Naive thymus-derived CD8-positive, alpha-beta T cell (primary cell): ENCODE measurements at regions not wholly inside any gene's neighbourhood (a gene's known extent, or its start where the extent isn't known, plus 50 kb on each side); places are given as distances from the start of the nearest gene placed in this dataset.

Experiments used
- ATAC-seq, 2 donors: fragments of 150-1000 bp; cut with Tn5 transposase in 1 of 2; sonication (Bioruptor Pico), chemical (Tn5 transposase) in 1 of 2; 1 replicate in 1 of 2; 2 replicates in 1 of 2; pipeline ENCODE4 v1.10.0; 2021; ENCODE audit warnings: mild to moderate bottlenecking in 2 of 2, moderate library complexity in 2 of 2
- POLR2A ChIA-PET: fragments of 350-600 bp; sonication (Branson Sonifier 250); formaldehyde crosslinking; loops from one replicate; lab custom pipeline; 2021; ENCODE audit warnings: antibody characterized with exemption; lab: Charles Lee
- DNase-seq, 10 donors: peaks; one replicate each; pipeline versions ENCODE4 v3.0.0 to v3.0.0-alpha.2; 2020 to 2022
- H3K27ac Mint-ChIP-seq, 10 donors: one replicate each; pipeline ENCODE4 v1.8.0; 2020 to 2022; ENCODE audit warnings: mild to moderate bottlenecking in 10 of 10, mixed read lengths in 10 of 10, moderate library complexity in 4 of 10, inconsistent platforms in 1 of 10
- H3K27me3 Mint-ChIP-seq, 5 donors: one replicate each; pipeline ENCODE4 v1.8.0; 2021 to 2022; ENCODE audit warnings: mixed read lengths in 5 of 5
- H3K36me3 Mint-ChIP-seq, 3 donors: one replicate each; pipeline ENCODE4 v1.8.0; 2020 to 2022; ENCODE audit warnings: mixed read lengths in 3 of 3, mild to moderate bottlenecking in 2 of 3, inconsistent platforms in 1 of 3
- H3K4me1 Mint-ChIP-seq, 4 donors: one replicate each; pipeline ENCODE4 v1.8.0; 2021 to 2022; ENCODE audit warnings: mixed read lengths in 4 of 4
- H3K4me3 Mint-ChIP-seq, 10 donors: one replicate each; pipeline ENCODE4 v1.8.0; 2020 to 2022; ENCODE audit warnings: mild to moderate bottlenecking in 10 of 10, mixed read lengths in 10 of 10, moderate library complexity in 6 of 10, inconsistent platforms in 1 of 10
- H3K9me3 Mint-ChIP-seq, 9 donors: one replicate each; pipeline ENCODE4 v1.8.0; 2020 to 2022; ENCODE audit warnings: mixed read lengths in 9 of 9, mild to moderate bottlenecking in 3 of 9, inconsistent platforms in 1 of 9, moderate library complexity in 1 of 9

DNA sequence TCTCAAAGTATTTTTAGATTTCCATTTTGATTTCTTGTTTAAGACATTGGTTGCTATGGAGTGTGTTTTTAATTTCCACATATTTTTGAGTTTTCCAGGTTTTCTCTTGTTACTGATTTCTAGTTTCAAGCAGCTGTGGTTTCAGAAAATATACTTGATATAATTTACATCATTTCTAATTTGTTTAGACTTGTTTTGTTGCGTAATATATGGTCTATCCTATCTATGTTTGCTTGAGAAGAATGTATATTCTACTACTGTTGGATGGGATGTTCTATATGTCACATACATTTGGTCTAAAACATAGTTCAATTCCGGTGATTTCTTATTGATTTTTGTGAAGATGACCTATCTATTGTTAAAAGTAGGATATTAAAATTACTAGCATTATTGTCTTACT lies 170.5 kb upstream of the EMCN start:
- ATAC-seq = no peak
- H3K4me3 Mint-ChIP-seq = no peak overlapping the region

DNA sequence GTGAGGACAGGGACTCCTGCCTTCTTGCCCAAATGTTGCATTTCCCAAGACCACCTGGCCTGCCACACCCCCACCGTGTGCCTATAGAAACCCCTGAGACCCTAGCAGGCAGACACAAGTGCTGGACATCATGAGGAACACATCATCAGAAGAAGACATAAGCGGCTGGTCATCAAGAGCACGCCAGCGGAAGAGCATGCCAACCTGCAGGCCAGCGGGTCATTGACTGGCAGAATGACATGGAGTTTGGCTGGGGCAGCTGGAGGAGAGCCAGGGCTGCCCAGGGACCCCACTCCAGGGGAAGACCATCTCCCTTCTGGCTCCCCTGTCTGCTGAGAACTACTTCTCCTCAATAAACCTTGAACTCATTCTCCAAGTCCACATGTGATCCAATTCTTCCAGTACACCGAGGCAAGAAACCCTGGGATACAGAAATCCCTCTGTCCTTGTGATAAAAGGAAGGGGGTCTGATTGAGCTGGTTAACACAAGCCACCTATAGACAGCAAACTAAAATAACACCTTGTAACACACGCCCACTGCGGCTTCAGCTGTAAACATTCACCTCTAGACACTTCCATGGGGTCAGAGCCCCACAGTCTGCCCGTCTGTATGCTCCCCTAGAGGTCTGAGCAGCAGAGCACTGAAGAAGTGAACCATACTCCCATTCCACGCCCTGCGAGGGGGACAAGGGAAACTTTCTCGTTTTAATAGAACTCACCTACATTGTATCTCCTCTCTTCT lies 164.8 kb upstream of the EMCN start:
- H3K27me3 Mint-ChIP-seq = peaks cover 0 to 16% (median 0%) of the 10 kb centered on the region in 5 donors
- POLR2A ChIA-PET = no interaction called here
- ATAC-seq (no peak), DNase-seq (no peak)
- H3K36me3 Mint-ChIP-seq = no peaks in the 10 kb centered on the region
- H3K4me3 Mint-ChIP-seq = no peak overlapping the region
- peaks cover 0 to 2% (median 0%) of the 10 kb centered on the region in 4 donors for H3K4me1 Mint-ChIP-seq
- H3K27ac Mint-ChIP-seq = peak overlapping the region in 1 of 10 donors; percentile 45
- H3K9me3 Mint-ChIP-seq = peaks cover 0 to 12% (median 2%) of the 10 kb centered on the region in 9 donors

More for the DNA sequence above, 170.5 kb upstream of the EMCN start:
- DNase-seq = no peak
- peaks cover 0 to 12% (median 0%) of the 10 kb centered on the region in 9 donors for H3K9me3 Mint-ChIP-seq
- H3K36me3 Mint-ChIP-seq = no peaks in the 10 kb centered on the region
- H3K27ac Mint-ChIP-seq = no peak overlapping the region
- POLR2A ChIA-PET = no interaction called here
- H3K4me1 Mint-ChIP-seq = no peaks in the 10 kb centered on the region
- H3K27me3 Mint-ChIP-seq = peaks cover 1 to 8% (median 2%) of the 10 kb centered on the region in 5 donors

DNA sequence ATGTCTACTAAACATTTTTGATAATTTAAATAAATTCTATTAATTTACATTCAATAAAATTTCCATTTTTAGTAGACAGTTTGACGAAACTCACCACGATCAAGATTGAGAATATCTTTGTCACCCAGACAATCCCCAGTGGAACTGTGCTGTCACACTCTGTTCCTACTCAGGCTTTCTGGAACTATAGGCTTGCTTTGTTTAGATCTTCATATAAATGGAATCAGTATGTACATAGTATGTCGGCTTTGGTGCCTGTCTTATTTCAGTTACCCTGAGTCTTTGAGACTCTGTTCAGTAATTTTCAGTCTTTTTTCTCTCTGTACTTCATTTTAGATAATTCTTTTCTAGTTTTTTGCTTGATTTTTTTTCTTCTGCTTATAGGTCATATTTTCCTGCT lies 163.5 kb upstream of the EMCN start:
- peaks cover 0 to 16% (median 0%) of the 10 kb centered on the region in 5 donors for H3K27me3 Mint-ChIP-seq
- POLR2A ChIA-PET = no interaction called here
- H3K27ac Mint-ChIP-seq = no peak overlapping the region
- peaks cover 0 to 2% (median 0%) of the 10 kb centered on the region in 4 donors for H3K4me1 Mint-ChIP-seq
- H3K4me3 Mint-ChIP-seq = no peak overlapping the region
- DNase-seq (no peak), ATAC-seq (no peak)
- H3K36me3 Mint-ChIP-seq = no peaks in the 10 kb centered on the region
- H3K9me3 Mint-ChIP-seq = peaks cover 0 to 12% (median 2%) of the 10 kb centered on the region in 9 donors

GRCh38 chr4:100679926-100680325 lies 162.1 kb upstream of the EMCN start:
- peaks cover 0 to 9% (median 0%) of the 10 kb centered on the region in 9 donors for H3K9me3 Mint-ChIP-seq
- H3K27me3 Mint-ChIP-seq = peaks cover 0 to 16% (median 0%) of the 10 kb centered on the region in 5 donors
- H3K36me3 Mint-ChIP-seq = no peaks in the 10 kb centered on the region
- H3K27ac Mint-ChIP-seq = no peak overlapping the region
- ATAC-seq = peak in 1 of 2 donors; percentile 16
- H3K4me3 Mint-ChIP-seq = no peak overlapping the region
- H3K4me1 Mint-ChIP-seq = peaks cover 0 to 2% (median 0%) of the 10 kb centered on the region in 4 donors
- DNase-seq = peak in 1 of 10 donors; percentile 1
- POLR2A ChIA-PET = no interaction called here

- ATAC-seq (no peak), DNase-seq (no peak)
- H3K4me1 Mint-ChIP-seq = peaks cover 0 to 2% (median 0%) of the 10 kb centered on the region in 4 donors
- peaks cover 0 to 3% (median 0%) of the 10 kb centered on the region in 5 donors for H3K27me3 Mint-ChIP-seq
- H3K27ac Mint-ChIP-seq = no peak overlapping the region
- H3K4me3 Mint-ChIP-seq = no peak overlapping the region
- no peaks in the 10 kb centered on the region for H3K36me3 Mint-ChIP-seq
- POLR2A ChIA-PET = no interaction called here
- peaks cover 0 to 4% (median 0%) of the 10 kb centered on the region in 9 donors for H3K9me3 Mint-ChIP-seq
Observed at GRCh38 chr4:100674976-100675375, 157.2 kb upstream of the EMCN start.

GRCh38 chr4:100657187-100657586 lies 139.4 kb upstream of the EMCN start:
- Mint-ChIP-seq H3K4me3 (no peak overlapping the region), H3K27me3 (peaks cover 0 to 4% (median 0%) of the 10 kb centered on the region in 5 donors), H3K27ac (no peak overlapping the region), H3K4me1 (no peaks in the 10 kb centered on the region), H3K36me3 (no peaks in the 10 kb centered on the region), H3K9me3 (peaks cover 0 to under 1% (median 0%) of the 10 kb centered on the region in 9 donors)
- ATAC-seq (no peak), DNase-seq (no peak)
- POLR2A ChIA-PET = no interaction called here

DNA sequence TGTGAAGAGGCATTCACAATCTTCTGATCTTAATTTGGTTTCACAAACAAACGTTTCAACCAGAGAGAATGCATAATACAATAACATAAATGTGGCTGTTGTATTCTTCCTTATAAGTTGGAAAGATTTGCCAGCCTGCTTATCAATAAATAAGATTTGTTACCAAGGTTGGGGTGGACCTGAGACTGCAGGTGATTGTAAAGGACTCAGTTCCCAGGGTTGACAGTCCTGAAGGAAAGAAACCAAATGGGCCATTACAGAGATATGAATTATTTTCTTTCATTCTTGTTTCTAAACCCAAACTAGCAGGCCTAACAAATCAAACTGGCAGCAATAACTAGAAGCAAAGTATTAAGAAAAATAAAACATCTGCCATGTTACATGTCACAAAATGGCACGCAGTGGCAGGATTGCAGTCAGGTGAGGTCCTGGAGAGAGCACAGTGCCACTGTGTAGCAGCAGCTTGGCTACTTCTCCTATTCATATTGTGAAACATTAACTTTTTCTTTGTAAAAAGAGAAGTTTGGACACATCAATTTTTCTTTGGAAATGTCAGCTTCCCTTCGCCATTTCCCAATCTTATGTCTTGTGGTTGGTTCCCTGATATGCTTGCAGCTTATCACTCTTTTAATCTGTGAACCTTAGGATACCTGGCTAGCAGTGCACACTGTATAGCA lies 133.8 kb upstream of the EMCN start:
- no peaks in the 10 kb centered on the region for H3K36me3 Mint-ChIP-seq
- POLR2A ChIA-PET = no interaction called here
- no peak overlapping the region for H3K4me3 Mint-ChIP-seq
- DNase-seq = no peak
- H3K4me1 Mint-ChIP-seq = no peaks in the 10 kb centered on the region
- peaks cover 0 to 5% (median 1%) of the 10 kb centered on the region in 5 donors for H3K27me3 Mint-ChIP-seq
- H3K9me3 Mint-ChIP-seq = no peaks in the 10 kb centered on the region
- no peak overlapping the region for H3K27ac Mint-ChIP-seq
- no peak for ATAC-seq

GRCh38 chr4:100649417-100649816 lies 131.6 kb upstream of the EMCN start:
- H3K27me3 Mint-ChIP-seq = peaks cover 0 to 5% (median 2%) of the 10 kb centered on the region in 5 donors
- no peak for ATAC-seq
- H3K4me3 Mint-ChIP-seq = no peak overlapping the region
- no peaks in the 10 kb centered on the region for H3K4me1 Mint-ChIP-seq
- DNase-seq = no peak
- H3K9me3 Mint-ChIP-seq = no peaks in the 10 kb centered on the region
- no peaks in the 10 kb centered on the region for H3K36me3 Mint-ChIP-seq
- H3K27ac Mint-ChIP-seq = no peak overlapping the region
- POLR2A ChIA-PET = no interaction called here

GRCh38 chr4:100644150-100644549 lies 126.3 kb upstream of the EMCN start:
- H3K4me1 Mint-ChIP-seq = no peaks in the 10 kb centered on the region
- H3K36me3 Mint-ChIP-seq = no peaks in the 10 kb centered on the region
- peaks cover 0 to 1% (median 0%) of the 10 kb centered on the region in 5 donors for H3K27me3 Mint-ChIP-seq
- DNase-seq = no peak
- no peak overlapping the region for H3K27ac Mint-ChIP-seq
- no peak overlapping the region for H3K4me3 Mint-ChIP-seq
- POLR2A ChIA-PET = no interaction called here
- no peak for ATAC-seq
- H3K9me3 Mint-ChIP-seq = no peaks in the 10 kb centered on the region

DNA sequence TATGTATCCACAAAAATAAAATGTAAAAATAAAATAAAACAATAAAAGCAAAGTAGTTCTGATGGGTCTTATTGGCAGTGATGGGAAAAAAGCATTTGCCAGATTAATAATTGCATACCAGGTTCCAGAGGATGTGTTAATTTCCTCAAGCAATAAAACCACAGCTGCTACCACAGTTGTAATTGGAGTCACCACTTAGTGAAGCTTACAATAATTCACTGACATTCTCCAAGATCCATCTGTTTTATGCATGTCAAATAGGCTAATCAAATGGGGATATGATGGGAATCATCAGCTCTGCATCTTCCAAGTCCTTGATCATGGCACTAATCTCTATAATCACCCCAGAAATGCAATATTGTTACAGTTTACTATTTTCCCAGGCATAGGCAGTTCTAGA lies 123.5 kb upstream of the EMCN start:
- Mint-ChIP-seq H3K4me3 (no peak overlapping the region), H3K9me3 (peaks cover 0 to 9% (median 1%) of the 10 kb centered on the region in 9 donors), H3K4me1 (no peaks in the 10 kb centered on the region), H3K27me3 (peaks cover 0 to 3% (median 0%) of the 10 kb centered on the region in 5 donors), H3K36me3 (peaks cover 0 to 9% (median 0%) of the 10 kb centered on the region in 3 donors), H3K27ac (no peak overlapping the region)
- DNase-seq (no peak), ATAC-seq (no peak)
- POLR2A ChIA-PET = no interaction called here

GRCh38 chr4:100635899-100636298 lies 118.1 kb upstream of the EMCN start:
- Mint-ChIP-seq H3K27me3 (peaks cover 0 to 1% (median 0%) of the 10 kb centered on the region in 5 donors), H3K36me3 (peaks cover 0 to 10% (median 0%) of the 10 kb centered on the region in 3 donors), H3K27ac (no peak overlapping the region), H3K9me3 (peaks cover 0 to 9% (median 1%) of the 10 kb centered on the region in 9 donors), H3K4me3 (no peak overlapping the region), H3K4me1 (no peaks in the 10 kb centered on the region)
- DNase-seq (no peak), ATAC-seq (no peak)
- POLR2A ChIA-PET = no interaction called here

- peaks cover 0 to 10% (median 0%) of the 10 kb centered on the region in 3 donors for H3K36me3 Mint-ChIP-seq
- no peak overlapping the region for H3K27ac Mint-ChIP-seq
- no peaks in the 10 kb centered on the region for H3K4me1 Mint-ChIP-seq
- no peak for DNase-seq
- ATAC-seq = no peak
- H3K27me3 Mint-ChIP-seq = peaks cover 0 to 1% (median 0%) of the 10 kb centered on the region in 5 donors
- POLR2A ChIA-PET = no interaction called here
- no peak overlapping the region for H3K4me3 Mint-ChIP-seq
- peaks cover 0 to 9% (median 1%) of the 10 kb centered on the region in 9 donors for H3K9me3 Mint-ChIP-seq
Observed at GRCh38 chr4:100633269-100633668, 115.4 kb upstream of the EMCN start.

DNA sequence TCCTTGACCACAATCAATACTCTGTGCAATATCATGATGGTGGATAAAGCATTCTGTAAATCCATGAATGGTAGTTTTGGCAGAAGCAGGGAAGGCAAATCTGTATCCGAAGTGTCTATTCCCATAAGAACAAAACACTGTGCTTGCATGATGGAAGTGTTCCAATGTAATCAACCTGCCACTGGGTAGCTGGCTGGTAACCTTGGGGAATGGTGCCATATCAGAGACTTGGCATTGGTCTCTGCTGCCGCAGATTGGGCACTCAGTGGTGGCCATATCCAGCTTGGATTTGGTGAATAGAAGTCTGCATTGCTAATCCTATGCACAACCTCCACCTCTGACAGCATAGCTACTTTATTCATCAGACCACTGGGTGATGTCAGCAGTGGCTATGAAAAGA lies 114.3 kb upstream of the EMCN start:
- Mint-ChIP-seq H3K9me3 (peaks cover 0 to 4% (median 0%) of the 10 kb centered on the region in 9 donors), H3K4me3 (no peak overlapping the region), H3K36me3 (peaks cover 0 to 7% (median 0%) of the 10 kb centered on the region in 3 donors), H3K27me3 (no peaks in the 10 kb centered on the region), H3K27ac (no peak overlapping the region), H3K4me1 (no peaks in the 10 kb centered on the region)
- POLR2A ChIA-PET = no interaction called here
- DNase-seq = no peak
- no peak for ATAC-seq
